ENCODE measurements at regions not wholly inside any gene's neighbourhood (a gene's known extent, or its start where the extent isn't known, plus 50 kb on each side); places are given as distances from the start of the nearest gene placed in this dataset.

- Histone ChIP-seq H3K4me1 (ENCODE audit: control insufficient read depth, low read length) (no peaks in the 10 kb centered on the region), H3K4me3 (ENCODE audit: low read length) (no peak overlapping the region), H4K20me1 (ENCODE audit: control insufficient read depth, insufficient read depth, low read depth, low read length) (no peaks in the 10 kb centered on the region), H3F3A (ENCODE audit: control insufficient read depth, insufficient read depth) (no peaks in the 10 kb centered on the region), H3K27ac (ENCODE audit: low read depth, low read length) (no peak overlapping the region), H3K4me2 (ENCODE audit: low read length) (no peak overlapping the region), H3K9me3 (ENCODE audit: control insufficient read depth, insufficient read depth, low read length) (no peaks in the 10 kb centered on the region), H3K27me3 (ENCODE audit: control insufficient read depth, low read length) (no peaks in the 10 kb centered on the region), H3K9me2 (replicated peaks; ENCODE audit: control insufficient read depth, low read length) (no peaks in the 10 kb centered on the region), H3K79me2 (ENCODE audit: control insufficient read depth, low read length) (no peaks in the 10 kb centered on the region), H3K36me3 (ENCODE audit: control insufficient read depth, low read length) (no peaks in the 10 kb centered on the region)
- no peak for TF ChIP-seq EZH2phosphoT487 (IDR thresholded peaks at IDR 0.05; ENCODE audit: borderline replicate concordance, low read length)
- TF ChIP-seq, protein P1, sequence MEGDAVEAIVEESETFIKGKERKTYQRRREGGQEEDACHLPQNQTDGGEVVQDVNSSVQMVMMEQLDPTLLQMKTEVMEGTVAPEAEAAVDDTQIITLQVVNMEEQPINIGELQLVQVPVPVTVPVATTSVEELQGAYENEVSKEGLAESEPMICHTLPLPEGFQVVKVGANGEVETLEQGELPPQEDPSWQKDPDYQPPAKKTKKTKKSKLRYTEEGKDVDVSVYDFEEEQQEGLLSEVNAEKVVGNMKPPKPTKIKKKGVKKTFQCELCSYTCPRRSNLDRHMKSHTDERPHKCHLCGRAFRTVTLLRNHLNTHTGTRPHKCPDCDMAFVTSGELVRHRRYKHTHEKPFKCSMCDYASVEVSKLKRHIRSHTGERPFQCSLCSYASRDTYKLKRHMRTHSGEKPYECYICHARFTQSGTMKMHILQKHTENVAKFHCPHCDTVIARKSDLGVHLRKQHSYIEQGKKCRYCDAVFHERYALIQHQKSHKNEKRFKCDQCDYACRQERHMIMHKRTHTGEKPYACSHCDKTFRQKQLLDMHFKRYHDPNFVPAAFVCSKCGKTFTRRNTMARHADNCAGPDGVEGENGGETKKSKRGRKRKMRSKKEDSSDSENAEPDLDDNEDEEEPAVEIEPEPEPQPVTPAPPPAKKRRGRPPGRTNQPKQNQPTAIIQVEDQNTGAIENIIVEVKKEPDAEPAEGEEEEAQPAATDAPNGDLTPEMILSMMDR (IDR thresholded peaks at IDR 0.05; ENCODE audit: low read depth, low read length, poor library complexity, severe bottlenecking), result no peak
Observed at GRCh38 chr6:95830859-95831557, 184.8 kb upstream of the FUT9 start.

DNA sequence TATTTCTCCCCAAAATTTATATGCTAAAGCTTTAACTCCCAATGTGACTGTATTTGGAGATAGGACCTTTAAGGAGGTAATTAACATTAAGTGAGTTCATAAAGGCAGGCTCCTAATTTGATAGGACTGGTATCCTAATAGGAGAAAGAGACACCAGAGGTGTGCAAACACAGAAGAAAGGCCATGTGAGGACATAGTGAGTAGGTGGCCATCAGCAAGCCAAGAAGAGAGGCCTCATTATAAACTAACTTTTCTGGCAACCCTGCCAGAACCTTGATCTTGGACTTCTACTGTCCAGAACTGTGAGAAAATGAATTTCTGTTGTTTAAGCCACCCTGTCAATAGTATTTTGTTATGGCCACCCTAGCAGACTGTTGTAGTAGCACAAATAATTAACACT lies 177.9 kb upstream of the FUT9 start:
- H3K36me3 ChIP-seq (ENCODE audit: control insufficient read depth, low read length), result no peaks in the 10 kb centered on the region
- H3F3A ChIP-seq (ENCODE audit: control insufficient read depth, insufficient read depth), result no peaks in the 10 kb centered on the region
- H3K9me2 ChIP-seq (replicated peaks; ENCODE audit: control insufficient read depth, low read length), result no peaks in the 10 kb centered on the region; the same call in 1 of the 2 replicates
- H4K20me1 ChIP-seq (ENCODE audit: control insufficient read depth, insufficient read depth, low read depth, low read length), result no peaks in the 10 kb centered on the region
- no peak overlapping the region for H3K4me2 ChIP-seq (ENCODE audit: low read length)
- H3K27me3 ChIP-seq (ENCODE audit: control insufficient read depth, low read length), result no peaks in the 10 kb centered on the region
- TF ChIP-seq, protein P1 (IDR thresholded peaks at IDR 0.05; ENCODE audit: low read depth, low read length, poor library complexity, severe bottlenecking), result no peak
- TF ChIP-seq EZH2phosphoT487 (IDR thresholded peaks at IDR 0.05; ENCODE audit: borderline replicate concordance, low read length), result no peak
- H3K4me3 ChIP-seq (ENCODE audit: low read length), result no peak overlapping the region
- no peaks in the 10 kb centered on the region for H3K4me1 ChIP-seq (ENCODE audit: control insufficient read depth, low read length)
- no peak overlapping the region for H3K27ac ChIP-seq (ENCODE audit: low read depth, low read length)
- no peaks in the 10 kb centered on the region for H3K79me2 ChIP-seq (ENCODE audit: control insufficient read depth, low read length)
- no peaks in the 10 kb centered on the region for H3K9me3 ChIP-seq (ENCODE audit: control insufficient read depth, insufficient read depth, low read length)

GRCh38 chr6:95841560-95841959 lies 174.2 kb upstream of the FUT9 start:
- Histone ChIP-seq H3K36me3 (ENCODE audit: control insufficient read depth, low read length) (no peaks in the 10 kb centered on the region), H3K27ac (ENCODE audit: low read depth, low read length) (no peak overlapping the region), H3K4me2 (ENCODE audit: low read length) (no peak overlapping the region), H3K79me2 (ENCODE audit: control insufficient read depth, low read length) (no peaks in the 10 kb centered on the region), H3K27me3 (ENCODE audit: control insufficient read depth, low read length) (no peaks in the 10 kb centered on the region), H3K9me2 (replicated peaks; ENCODE audit: control insufficient read depth, low read length) (no peaks in the 10 kb centered on the region; the same call in 1 of the 2 replicates), H3F3A (ENCODE audit: control insufficient read depth, insufficient read depth) (no peaks in the 10 kb centered on the region), H3K4me1 (ENCODE audit: control insufficient read depth, low read length) (no peaks in the 10 kb centered on the region), H4K20me1 (ENCODE audit: control insufficient read depth, insufficient read depth, low read depth, low read length) (no peaks in the 10 kb centered on the region), H3K4me3 (ENCODE audit: low read length) (no peak overlapping the region), H3K9me3 (ENCODE audit: control insufficient read depth, insufficient read depth, low read length) (no peaks in the 10 kb centered on the region)
- no peak for TF ChIP-seq EZH2phosphoT487 (IDR thresholded peaks at IDR 0.05; ENCODE audit: borderline replicate concordance, low read length)
- TF ChIP-seq, protein P1 (IDR thresholded peaks at IDR 0.05; ENCODE audit: low read depth, low read length, poor library complexity, severe bottlenecking), result no peak
